ENCODE measurements at regions not wholly inside any gene's neighbourhood (a gene's known extent, or its start where the extent isn't known, plus 50 kb on each side); places are given as distances from the start of the nearest gene placed in this dataset.

GRCh38 chr22:47997612-47998011 is 1235.2 kb downstream of the TBC1D22A start:
- no peak for TF ChIP-seq CTCF (IDR thresholded peaks at IDR 0.05 in 8 of 11, conservative IDR thresholded peaks at IDR 0.05 in 3 of 11)
- TF ChIP-seq POLR2A (IDR thresholded peaks at IDR 0.05), result no peak
- no peak for TF ChIP-seq POLR2AphosphoS5 (IDR thresholded peaks at IDR 0.05)

Data from spleen (tissue), 7 donors.